BJ (cell line): ENCODE measurements at regions not wholly inside any gene's neighbourhood (a gene's known extent, or its start where the extent isn't known, plus 50 kb on each side); places are given as distances from the start of the nearest gene placed in this dataset.

Experiments
- CTCF ChIA-PET: fragments of 350-600 bp; formaldehyde crosslinking; extraction: SDS; loops from one replicate; lab custom pipeline; 2021; ENCODE audit warnings: antibody characterized with exemption, inconsistent platforms; lab: Yijun Ruan, JAX
- POLR2A ChIA-PET: fragments of 300-600 bp; sonication (Branson Sonifier 250); formaldehyde crosslinking; extraction: SDS; loops from one replicate; lab custom pipeline; 2021; ENCODE audit warnings: antibody characterized with exemption; lab: Charles Lee
- DNase-seq: peaks from one replicate; pipeline ENCODE4 v3.0.0-alpha.2; 2011; ENCODE audit warnings: low read depth
- H3K27me3 ChIP-seq: 2 replicates; pipeline ENCODE4 v1.6.0; 2011; ENCODE audit warnings: low read length; ENCODE audit not compliant: control insufficient read depth, insufficient read depth
- H3K36me3 ChIP-seq: 2 replicates; pipeline ENCODE4 v1.5.1; 2011; ENCODE audit warnings: low read length; ENCODE audit not compliant: control insufficient read depth, insufficient read depth
- H3K4me3 ChIP-seq: 2 replicates; pipeline ENCODE4 v1.5.1; 2011; ENCODE audit warnings: low read depth, mild to moderate bottlenecking, control low read depth, low read length
- TF ChIP-seq, protein P1 (sequence below): IDR thresholded peaks from 2 replicates; pipeline ENCODE4 v1.5.1; 2011; ENCODE audit warnings: low read depth, mild to moderate bottlenecking, control low read depth, inconsistent platforms, low read length, moderate library complexity; ENCODE audit not compliant: insufficient read depth

DNA sequence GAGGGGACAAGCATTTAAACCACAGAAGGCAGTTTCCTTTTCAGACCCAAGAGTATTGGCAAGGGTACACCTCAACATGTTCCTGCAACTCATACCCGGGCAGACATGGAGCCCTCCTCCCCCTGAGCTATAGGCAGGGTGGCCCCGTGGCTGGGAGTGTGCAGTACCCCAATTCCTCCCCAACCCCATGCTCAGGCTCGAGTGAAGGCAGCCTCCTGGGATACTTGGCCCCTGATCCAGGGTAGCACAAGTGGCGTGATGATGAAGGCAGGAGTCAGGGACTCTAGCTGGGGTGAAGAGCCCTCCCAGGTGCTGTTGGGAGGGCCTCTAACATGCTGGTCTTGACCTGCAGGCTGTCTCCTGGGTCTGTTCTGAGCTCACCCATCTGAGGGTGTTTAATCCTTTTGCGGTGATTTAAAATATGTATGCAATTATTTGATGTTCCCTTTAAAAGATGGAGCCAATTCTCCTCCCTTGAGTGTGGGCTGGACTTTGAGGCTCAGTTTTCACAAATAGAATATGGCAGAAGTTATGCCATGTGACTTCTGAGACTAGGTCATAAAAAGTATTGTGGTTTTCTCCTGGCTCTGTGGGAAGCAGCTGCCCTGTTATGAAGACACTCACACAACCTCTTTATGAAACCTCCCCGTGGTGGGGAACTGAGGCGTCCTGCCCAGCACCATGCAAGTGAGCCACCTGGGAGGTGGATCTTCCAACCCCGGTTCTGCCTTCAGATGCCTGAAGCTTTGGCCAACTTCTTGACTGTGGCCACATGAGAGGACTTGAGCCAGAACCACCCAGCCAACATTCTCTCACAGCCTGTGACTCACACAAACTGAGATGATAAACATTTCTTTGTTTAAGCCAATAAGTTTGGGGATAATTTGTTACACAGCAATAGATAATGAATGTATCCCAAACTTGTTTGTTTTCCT, 54.7 kb upstream of the NECTIN1 start:
- Histone ChIP-seq H3K4me3 (no peak overlapping the region), H3K27me3 (peaks cover 9% of the 10 kb centered on the region), H3K36me3 (no peaks in the 10 kb centered on the region)
- TF ChIP-seq, protein P1, sequence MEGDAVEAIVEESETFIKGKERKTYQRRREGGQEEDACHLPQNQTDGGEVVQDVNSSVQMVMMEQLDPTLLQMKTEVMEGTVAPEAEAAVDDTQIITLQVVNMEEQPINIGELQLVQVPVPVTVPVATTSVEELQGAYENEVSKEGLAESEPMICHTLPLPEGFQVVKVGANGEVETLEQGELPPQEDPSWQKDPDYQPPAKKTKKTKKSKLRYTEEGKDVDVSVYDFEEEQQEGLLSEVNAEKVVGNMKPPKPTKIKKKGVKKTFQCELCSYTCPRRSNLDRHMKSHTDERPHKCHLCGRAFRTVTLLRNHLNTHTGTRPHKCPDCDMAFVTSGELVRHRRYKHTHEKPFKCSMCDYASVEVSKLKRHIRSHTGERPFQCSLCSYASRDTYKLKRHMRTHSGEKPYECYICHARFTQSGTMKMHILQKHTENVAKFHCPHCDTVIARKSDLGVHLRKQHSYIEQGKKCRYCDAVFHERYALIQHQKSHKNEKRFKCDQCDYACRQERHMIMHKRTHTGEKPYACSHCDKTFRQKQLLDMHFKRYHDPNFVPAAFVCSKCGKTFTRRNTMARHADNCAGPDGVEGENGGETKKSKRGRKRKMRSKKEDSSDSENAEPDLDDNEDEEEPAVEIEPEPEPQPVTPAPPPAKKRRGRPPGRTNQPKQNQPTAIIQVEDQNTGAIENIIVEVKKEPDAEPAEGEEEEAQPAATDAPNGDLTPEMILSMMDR, result no peak
- CTCF ChIA-PET, result no interaction called here
- POLR2A ChIA-PET, result no interaction called here
- no peak for DNase-seq

DNA sequence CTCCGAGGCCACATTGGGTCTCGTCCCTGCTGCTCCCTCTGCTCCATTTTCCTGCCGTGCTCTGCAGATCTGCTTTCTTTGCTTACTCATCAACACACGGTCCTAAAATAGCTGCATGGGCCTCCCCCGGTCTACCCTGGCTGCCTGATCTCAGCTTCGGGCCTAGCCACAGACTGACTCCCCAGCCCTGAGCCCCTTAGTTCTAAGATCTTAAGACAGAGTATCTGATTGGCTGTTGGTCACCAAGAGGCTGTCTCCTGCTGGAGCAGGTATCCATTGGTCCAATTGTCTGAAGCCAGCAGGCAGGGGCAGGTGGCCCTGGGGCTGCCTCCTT, 53.7 kb upstream of the NECTIN1 start:
- Histone ChIP-seq H3K4me3 (no peak overlapping the region), H3K36me3 (no peaks in the 10 kb centered on the region), H3K27me3 (peaks cover 15% of the 10 kb centered on the region)
- POLR2A ChIA-PET, result no interaction called here
- TF ChIP-seq, protein P1, result no peak
- no peak for DNase-seq
- CTCF ChIA-PET, result no interaction called here

DNA sequence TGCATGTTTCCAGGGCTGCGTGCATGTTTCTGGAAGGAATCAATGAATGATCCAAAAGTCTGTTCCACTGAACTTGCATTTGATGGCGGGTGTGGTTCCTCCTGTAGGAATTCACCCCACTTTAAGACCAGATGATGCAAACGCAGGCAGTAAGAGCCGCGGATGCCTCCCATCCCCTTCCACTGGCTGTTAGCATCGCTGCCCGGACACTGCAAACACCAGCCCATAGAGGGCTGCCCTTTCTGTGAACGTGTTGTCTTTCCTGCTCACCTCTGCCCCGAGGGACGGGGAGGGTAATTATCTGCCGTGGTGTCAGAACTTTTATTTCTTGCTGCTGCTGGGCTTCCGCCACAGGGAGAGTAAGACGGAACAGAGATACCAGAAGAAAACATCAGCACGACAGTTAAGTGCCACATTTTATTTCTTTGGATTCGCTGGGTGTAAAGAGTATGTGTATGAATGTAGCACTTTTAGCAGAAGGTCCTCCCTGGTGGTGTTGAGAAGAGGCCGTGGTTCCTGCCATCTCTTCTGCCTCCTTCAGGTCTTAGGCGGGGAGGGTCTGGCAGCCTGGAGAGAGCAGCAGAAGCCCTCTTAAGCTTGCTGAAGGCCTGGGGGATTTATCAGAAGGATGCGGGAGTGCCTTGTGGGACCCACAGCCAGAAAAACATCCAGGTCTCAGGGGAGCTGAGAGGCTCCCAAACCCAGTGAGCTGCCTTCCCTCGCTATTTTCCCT, 53.2 kb upstream of the NECTIN1 start:
- CTCF ChIA-PET, result no interaction called here
- DNase-seq, result no peak
- TF ChIP-seq, protein P1, result no peak
- Histone ChIP-seq H3K36me3 (no peaks in the 10 kb centered on the region), H3K4me3 (no peak overlapping the region), H3K27me3 (peaks cover 15% of the 10 kb centered on the region)
- POLR2A ChIA-PET, result no interaction called here

DNA sequence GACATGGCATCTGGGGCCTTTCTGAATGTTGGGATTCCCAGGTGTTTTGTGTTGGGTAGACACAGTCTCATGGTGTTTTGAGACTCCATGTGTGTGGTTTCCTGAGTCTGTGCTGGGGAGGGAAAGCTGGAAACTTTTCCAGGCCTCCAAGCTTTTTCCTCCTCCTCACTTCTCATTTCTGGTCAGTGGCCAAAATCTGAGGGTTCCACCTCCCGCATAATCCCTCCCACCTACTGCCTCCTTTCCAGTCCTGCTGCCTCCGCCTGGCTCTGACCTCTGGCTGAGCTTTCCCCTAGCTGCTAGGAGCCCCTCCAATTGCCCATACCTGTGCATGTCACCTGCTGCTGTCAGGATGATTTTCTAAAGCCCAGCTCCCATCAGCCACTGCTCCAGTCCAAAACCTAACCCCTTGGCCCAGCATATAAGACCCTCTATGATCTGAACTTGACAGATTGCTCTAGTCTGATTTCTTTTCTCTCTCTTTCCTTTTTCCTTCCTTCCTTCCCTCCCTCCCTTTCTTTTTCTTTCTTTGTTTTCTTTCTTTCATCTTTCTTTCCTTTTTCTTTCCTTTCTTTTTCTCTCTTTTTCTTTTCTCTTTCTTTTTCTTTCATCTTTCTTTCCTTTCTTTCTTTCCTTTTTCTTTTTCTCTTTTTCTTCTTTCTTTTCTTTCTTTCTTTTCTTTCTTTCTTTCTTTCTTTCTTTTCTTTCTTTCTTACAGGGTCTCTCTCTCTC, 51.4 kb upstream of the NECTIN1 start:
- no peaks in the 10 kb centered on the region for H3K36me3 ChIP-seq
- DNase-seq, result no peak
- POLR2A ChIA-PET, result no interaction called here
- H3K27me3 ChIP-seq, result peaks cover 17% of the 10 kb centered on the region
- no peak overlapping the region for H3K4me3 ChIP-seq
- CTCF ChIA-PET, result interaction anchor here (1.1 kb wide), 1 partner anchor 34 kb away, joined by 3 read pairs; no protein-coding TSS in a partner anchor
- TF ChIP-seq, protein P1, result no peak
